ENCODE measurements at regions not wholly inside any gene's neighbourhood (a gene's known extent, or its start where the extent isn't known, plus 50 kb on each side); places are given as distances from the start of the nearest gene placed in this dataset.
"Not testable (repeated sequence)": the region's sequence is repeated elsewhere in the genome, so short reads cannot be mapped to it uniquely, and the experiment has no call there.

DNA sequence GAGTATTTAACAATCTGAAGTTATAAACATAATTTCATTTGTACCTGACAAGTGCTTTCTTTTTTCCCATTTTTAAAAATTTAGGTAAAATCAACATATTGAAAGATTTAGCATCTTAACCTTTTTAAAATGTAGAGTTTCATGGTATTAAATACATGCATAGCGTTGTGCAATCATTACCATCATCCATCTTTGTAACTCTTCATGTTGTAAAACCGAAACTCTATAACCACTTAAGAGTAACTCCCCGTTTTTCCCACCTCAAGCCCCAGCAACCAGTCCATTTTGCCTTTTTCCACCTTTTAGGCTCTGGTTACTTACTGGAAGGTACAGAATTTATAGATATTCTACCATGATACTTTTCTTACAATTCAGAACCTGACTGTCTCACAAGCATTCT lies 892.5 kb downstream of the DNAJB9 start:
- intact Hi-C loops (cut with micrococcal nuclease) = loop anchor here (10.0 kb wide), 1 partner anchor 243 kb away; no protein-coding TSS in a partner anchor
- H3K4me3 ChIP-seq (ENCODE audit: low read length in 2 of 2) = no peak overlapping the region
- ChIA-PET POLR2A (ENCODE audit: partially characterized antibody) (no interaction called here), CTCF (ENCODE audit: partially characterized antibody) (no interaction called here)
- no peaks in the 10 kb centered on the region for H3K4me1 ChIP-seq (ENCODE audit: insufficient read depth, low read length)
- no peaks in the 10 kb centered on the region for H3K27me3 ChIP-seq (ENCODE audit: insufficient read depth, low read length)
- peaks cover 0 to 7% (median 2%) of the 10 kb centered on the region in 8 donors for H3K9me3 Mint-ChIP-seq
- no peak overlapping the region for H3K27ac ChIP-seq (ENCODE audit: low read depth, low read length)
- H3K27me3 Mint-ChIP-seq = no peaks in the 10 kb centered on the region
- no peak overlapping the region for H3K4me3 Mint-ChIP-seq
- DNase-seq = no peak
- no peaks in the 10 kb centered on the region for H3K4me1 Mint-ChIP-seq
- no peak overlapping the region for H3K27ac Mint-ChIP-seq
- H3K9me3 ChIP-seq (ENCODE audit: control insufficient read depth in 1 of 2, low read length in 2 of 2) = no peaks in the 10 kb centered on the region
- H3K36me3 ChIP-seq (ENCODE audit: insufficient read depth, low read length) = no peaks in the 10 kb centered on the region
- H3K36me3 Mint-ChIP-seq = no peaks in the 10 kb centered on the region

DNA sequence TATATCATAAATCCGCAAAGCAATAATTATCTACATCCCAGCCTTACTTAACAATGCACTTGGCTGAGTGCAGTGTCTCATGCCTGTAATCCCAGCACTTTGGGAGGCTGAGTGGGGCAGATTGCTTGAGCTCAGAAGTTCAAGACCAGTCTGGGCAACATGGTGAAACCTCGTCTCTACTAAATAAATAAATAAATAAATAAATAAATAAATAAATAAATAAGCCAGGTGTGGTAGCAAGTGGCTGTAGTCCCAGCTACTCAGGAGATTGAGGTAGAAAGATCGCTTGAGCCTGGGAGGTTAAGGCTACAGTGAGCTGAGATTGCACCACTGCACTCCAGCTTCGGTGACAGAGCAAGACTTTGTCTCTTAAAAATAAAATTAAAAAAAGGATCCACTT lies 898.1 kb downstream of the DNAJB9 start:
- H3K9me3 ChIP-seq (ENCODE audit: control insufficient read depth in 1 of 2, low read length in 2 of 2); H3K36me3 Mint-ChIP-seq; H3K27ac ChIP-seq (ENCODE audit: low read depth, low read length); H3K27me3 ChIP-seq (ENCODE audit: insufficient read depth, low read length); H3K4me3 Mint-ChIP-seq; H3K27me3 Mint-ChIP-seq; H3K36me3 ChIP-seq (ENCODE audit: insufficient read depth, low read length); DNase-seq; H3K9me3 Mint-ChIP-seq; CTCF ChIA-PET (ENCODE audit: partially characterized antibody); H3K27ac Mint-ChIP-seq; H3K4me1 Mint-ChIP-seq; POLR2A ChIA-PET (ENCODE audit: partially characterized antibody); H3K4me3 ChIP-seq (ENCODE audit: low read length in 2 of 2); H3K4me1 ChIP-seq (ENCODE audit: insufficient read depth, low read length): not testable (repeated sequence)
- intact Hi-C loops (cut with micrococcal nuclease) = loop anchor here (10.0 kb wide), 1 partner anchor 237 kb away; no protein-coding TSS in a partner anchor

DNA sequence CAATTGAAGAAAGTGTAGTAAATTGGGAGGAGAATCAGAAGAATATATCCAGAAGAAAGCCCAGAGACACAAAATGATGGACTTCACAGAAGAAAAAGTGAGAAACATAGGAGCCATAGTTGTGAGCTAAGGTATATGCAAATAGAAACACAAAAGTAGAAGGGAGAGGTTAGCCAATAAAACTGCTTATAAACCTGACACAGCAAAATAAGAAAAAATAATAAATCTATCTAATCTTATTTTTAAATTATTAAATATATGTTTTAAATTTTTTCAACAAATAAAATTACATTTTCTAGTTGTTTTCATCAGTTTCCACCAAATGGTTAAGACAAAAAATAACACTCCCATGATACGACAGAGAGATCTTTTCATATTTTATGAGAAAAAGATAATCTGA lies 903.5 kb downstream of the DNAJB9 start:
- intact Hi-C loops (cut with micrococcal nuclease) = no loop called here
- Histone ChIP-seq H3K9me3 (ENCODE audit: control insufficient read depth in 1 of 2, low read length in 2 of 2) (no peaks in the 10 kb centered on the region), H3K27ac (ENCODE audit: low read depth, low read length) (no peak overlapping the region), H3K4me1 (ENCODE audit: insufficient read depth, low read length) (no peaks in the 10 kb centered on the region), H3K36me3 (ENCODE audit: insufficient read depth, low read length) (no peaks in the 10 kb centered on the region), H3K27me3 (ENCODE audit: insufficient read depth, low read length) (no peaks in the 10 kb centered on the region), H3K4me3 (ENCODE audit: low read length in 2 of 2) (no peak overlapping the region)
- Mint-ChIP-seq H3K27me3 (no peaks in the 10 kb centered on the region), H3K4me3 (no peak overlapping the region), H3K4me1 (no peaks in the 10 kb centered on the region), H3K9me3 (peaks cover 0 to 4% (median 0%) of the 10 kb centered on the region in 8 donors), H3K27ac (no peak overlapping the region), H3K36me3 (no peaks in the 10 kb centered on the region)
- ChIA-PET POLR2A (ENCODE audit: partially characterized antibody) (no interaction called here), CTCF (ENCODE audit: partially characterized antibody) (no interaction called here)
- no peak for DNase-seq

DNA sequence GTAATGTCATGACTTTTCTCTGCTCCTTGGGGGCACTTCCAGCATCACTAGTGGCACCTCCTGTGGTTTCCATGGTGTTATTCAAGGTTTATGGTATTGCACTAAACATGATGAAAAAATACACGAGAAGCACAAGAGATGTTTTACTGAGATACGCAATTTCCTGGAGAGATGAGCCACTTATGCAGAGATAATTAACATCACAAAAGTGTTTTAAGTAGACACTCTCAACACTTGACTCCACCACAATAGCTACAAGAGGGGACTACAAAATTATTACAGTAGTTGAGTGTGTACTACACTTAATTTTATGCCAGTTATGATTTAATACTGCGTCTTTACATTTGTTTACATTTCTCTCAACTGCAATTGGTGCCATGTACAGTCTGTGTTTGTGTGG lies 906.7 kb downstream of the DNAJB9 start:
- Mint-ChIP-seq H3K4me3 (no peak overlapping the region), H3K27me3 (no peaks in the 10 kb centered on the region), H3K4me1 (no peaks in the 10 kb centered on the region), H3K9me3 (peaks cover 0 to 4% (median 2%) of the 10 kb centered on the region in 8 donors), H3K36me3 (no peaks in the 10 kb centered on the region), H3K27ac (no peak overlapping the region)
- ChIA-PET POLR2A (ENCODE audit: partially characterized antibody) (no interaction called here), CTCF (ENCODE audit: partially characterized antibody) (no interaction called here)
- Histone ChIP-seq H3K27me3 (ENCODE audit: insufficient read depth, low read length) (no peaks in the 10 kb centered on the region), H3K27ac (ENCODE audit: low read depth, low read length) (no peak overlapping the region), H3K36me3 (ENCODE audit: insufficient read depth, low read length) (no peaks in the 10 kb centered on the region), H3K9me3 (ENCODE audit: control insufficient read depth in 1 of 2, low read length in 2 of 2) (no peaks in the 10 kb centered on the region), H3K4me1 (ENCODE audit: insufficient read depth, low read length) (no peaks in the 10 kb centered on the region), H3K4me3 (ENCODE audit: low read length in 2 of 2) (no peak overlapping the region)
- DNase-seq = no peak
- intact Hi-C loops (cut with micrococcal nuclease) = no loop called here

DNA sequence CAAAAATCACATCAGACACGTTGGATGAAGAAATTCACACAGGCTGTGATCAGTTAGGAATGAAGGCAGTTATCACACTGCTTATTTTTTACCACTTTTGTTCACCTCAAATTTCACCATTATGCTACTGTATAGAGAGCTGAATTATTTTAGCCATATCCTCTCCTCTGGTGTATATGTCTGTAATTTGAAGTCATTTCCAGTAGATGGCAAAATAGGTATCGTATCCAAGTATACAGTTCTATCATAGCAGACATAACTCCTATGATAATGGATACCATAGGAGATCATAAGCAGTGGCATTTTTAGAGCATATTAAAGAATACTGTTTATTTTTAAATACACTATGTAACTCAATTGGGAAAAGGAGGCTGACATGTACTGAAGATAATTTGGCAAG lies 909.7 kb downstream of the DNAJB9 start:
- Histone ChIP-seq H3K9me3 (ENCODE audit: control insufficient read depth in 1 of 2, low read length in 2 of 2) (no peaks in the 10 kb centered on the region), H3K36me3 (ENCODE audit: insufficient read depth, low read length) (no peaks in the 10 kb centered on the region), H3K27me3 (ENCODE audit: insufficient read depth, low read length) (no peaks in the 10 kb centered on the region), H3K4me3 (ENCODE audit: low read length in 2 of 2) (no peak overlapping the region), H3K27ac (ENCODE audit: low read depth, low read length) (no peak overlapping the region), H3K4me1 (ENCODE audit: insufficient read depth, low read length) (no peaks in the 10 kb centered on the region)
- intact Hi-C loops (cut with micrococcal nuclease) = no loop called here
- ChIA-PET CTCF (ENCODE audit: partially characterized antibody) (no interaction called here), POLR2A (ENCODE audit: partially characterized antibody) (no interaction called here)
- Mint-ChIP-seq H3K36me3 (no peaks in the 10 kb centered on the region), H3K4me3 (no peak overlapping the region), H3K9me3 (peaks cover 0 to 7% (median 4%) of the 10 kb centered on the region in 8 donors), H3K27me3 (no peaks in the 10 kb centered on the region), H3K27ac (no peak overlapping the region), H3K4me1 (no peaks in the 10 kb centered on the region)
- no peak for DNase-seq

DNA sequence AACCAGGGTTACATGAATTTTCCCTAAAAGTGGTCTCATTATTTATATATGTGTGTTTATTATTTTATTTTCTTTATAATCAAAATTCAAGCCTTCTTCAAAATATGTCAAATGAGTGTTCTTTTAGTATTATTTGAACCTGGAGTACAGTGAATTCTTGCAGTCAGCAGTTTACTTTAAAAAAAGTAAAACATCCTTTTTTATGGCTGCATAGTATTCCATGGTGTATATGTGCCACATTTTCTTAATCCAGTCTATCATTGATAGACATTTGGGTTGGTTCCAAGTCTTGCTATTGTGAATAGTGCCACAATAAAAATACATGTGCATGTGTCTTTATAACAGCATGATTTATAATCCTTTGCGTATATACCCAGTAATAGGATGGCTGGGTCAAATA lies 920.9 kb downstream of the DNAJB9 start:
- CTCF ChIA-PET (ENCODE audit: partially characterized antibody); H3K27ac ChIP-seq (ENCODE audit: low read depth, low read length); H3K4me1 Mint-ChIP-seq; H3K27me3 ChIP-seq (ENCODE audit: insufficient read depth, low read length); intact Hi-C loops (cut with micrococcal nuclease); H3K9me3 Mint-ChIP-seq; POLR2A ChIA-PET (ENCODE audit: partially characterized antibody); H3K9me3 ChIP-seq (ENCODE audit: control insufficient read depth in 1 of 2, low read length in 2 of 2); DNase-seq; H3K36me3 Mint-ChIP-seq; H3K4me3 ChIP-seq (ENCODE audit: low read length in 2 of 2); H3K36me3 ChIP-seq (ENCODE audit: insufficient read depth, low read length); H3K4me1 ChIP-seq (ENCODE audit: insufficient read depth, low read length); H3K27me3 Mint-ChIP-seq; H3K4me3 Mint-ChIP-seq; H3K27ac Mint-ChIP-seq: not testable (repeated sequence)

DNA sequence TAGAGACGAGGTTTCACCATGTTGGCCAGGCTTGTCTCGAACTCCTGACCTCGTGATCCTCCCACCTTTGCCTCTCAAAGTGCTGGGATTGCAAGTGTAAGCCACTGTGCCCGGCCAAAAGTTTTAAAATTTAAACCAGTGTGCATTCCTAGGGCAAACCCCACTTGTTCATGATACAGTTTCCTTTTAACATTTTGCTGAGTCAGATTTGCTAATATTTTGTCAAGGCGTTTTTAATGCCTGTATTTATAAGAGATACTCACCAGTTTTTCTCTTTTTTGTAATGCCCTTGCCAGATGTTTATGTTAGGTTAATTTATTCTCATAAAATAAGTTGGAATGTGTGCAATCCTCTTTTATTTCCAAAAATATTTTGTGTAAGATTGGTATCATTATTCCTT lies 927.4 kb downstream of the DNAJB9 start:
- Histone ChIP-seq H3K9me3 (ENCODE audit: control insufficient read depth in 1 of 2, low read length in 2 of 2) (no peaks in the 10 kb centered on the region), H3K27ac (ENCODE audit: low read depth, low read length) (no peak overlapping the region), H3K4me1 (ENCODE audit: insufficient read depth, low read length) (no peaks in the 10 kb centered on the region), H3K4me3 (ENCODE audit: low read length in 2 of 2) (no peak overlapping the region), H3K36me3 (ENCODE audit: insufficient read depth, low read length) (no peaks in the 10 kb centered on the region), H3K27me3 (ENCODE audit: insufficient read depth, low read length) (no peaks in the 10 kb centered on the region)
- CTCF ChIA-PET (ENCODE audit: partially characterized antibody) = no interaction called here
- Mint-ChIP-seq H3K4me3 (no peak overlapping the region), H3K4me1 (no peaks in the 10 kb centered on the region), H3K36me3 (no peaks in the 10 kb centered on the region), H3K27me3 (no peaks in the 10 kb centered on the region), H3K9me3 (peaks cover 0 to 13% (median 6%) of the 10 kb centered on the region in 8 donors), H3K27ac (no peak overlapping the region)
- DNase-seq = no peak
- intact Hi-C loops (cut with micrococcal nuclease) = no loop called here
- POLR2A ChIA-PET (ENCODE audit: partially characterized antibody) = no interaction called here

DNA sequence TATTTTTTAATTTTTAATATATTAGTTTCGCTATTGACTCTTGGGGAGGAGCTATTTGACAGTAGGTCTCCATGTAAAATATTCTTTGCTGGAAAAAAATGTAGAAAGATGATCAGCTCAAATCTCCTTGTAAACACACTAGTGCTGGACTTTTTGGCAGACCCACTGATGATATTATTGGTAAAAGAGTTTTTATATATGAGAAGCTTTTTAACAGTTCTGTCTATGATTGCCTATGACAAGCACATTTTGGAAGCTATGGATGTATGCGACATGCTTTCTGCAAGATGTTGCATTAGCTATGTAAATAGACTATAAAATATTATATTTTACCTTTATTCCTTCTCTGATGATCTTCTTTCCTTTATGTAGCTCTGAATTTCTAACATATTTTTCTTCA lies 928.5 kb downstream of the DNAJB9 start:
- H3K4me3 Mint-ChIP-seq = no peak overlapping the region
- Histone ChIP-seq H3K4me3 (ENCODE audit: low read length in 2 of 2) (no peak overlapping the region), H3K27ac (ENCODE audit: low read depth, low read length) (no peak overlapping the region), H3K27me3 (ENCODE audit: insufficient read depth, low read length) (no peaks in the 10 kb centered on the region), H3K4me1 (ENCODE audit: insufficient read depth, low read length) (no peaks in the 10 kb centered on the region), H3K9me3 (ENCODE audit: control insufficient read depth in 1 of 2, low read length in 2 of 2) (no peaks in the 10 kb centered on the region), H3K36me3 (ENCODE audit: insufficient read depth, low read length) (no peaks in the 10 kb centered on the region)
- no peak for DNase-seq
- H3K9me3 Mint-ChIP-seq = peaks cover 3 to 13% (median 5%) of the 10 kb centered on the region in 8 donors
- H3K27ac Mint-ChIP-seq = no peak overlapping the region
- no peaks in the 10 kb centered on the region for H3K4me1 Mint-ChIP-seq
- POLR2A ChIA-PET (ENCODE audit: partially characterized antibody) = no interaction called here
- H3K36me3 Mint-ChIP-seq = no peaks in the 10 kb centered on the region
- no peaks in the 10 kb centered on the region for H3K27me3 Mint-ChIP-seq
- intact Hi-C loops (cut with micrococcal nuclease) = no loop called here
- CTCF ChIA-PET (ENCODE audit: partially characterized antibody) = no interaction called here
